ENCODE measurements at regions not wholly inside any gene's neighbourhood (a gene's known extent, or its start where the extent isn't known, plus 50 kb on each side); places are given as distances from the start of the nearest gene placed in this dataset.

DNA sequence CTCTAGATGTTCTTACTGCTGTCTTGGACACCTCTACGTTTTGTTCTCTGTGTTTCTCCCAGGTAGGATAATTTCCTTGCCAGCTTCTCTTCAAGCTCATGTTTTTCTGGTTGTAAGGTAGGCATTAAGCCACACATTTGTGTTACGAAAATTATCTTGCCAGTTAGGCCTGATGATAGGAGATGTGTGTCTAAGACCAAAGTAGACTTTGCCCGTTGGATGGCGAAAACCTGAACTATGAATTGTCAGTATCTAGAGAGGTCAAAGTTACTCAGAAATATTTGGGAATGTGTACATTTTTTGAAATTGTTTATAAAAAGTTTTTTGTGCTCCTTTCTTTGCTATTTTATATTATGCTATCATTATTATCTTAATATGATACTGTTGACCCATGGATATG is 72.8 kb downstream of the FHIP1A start:
- no peaks in the 10 kb centered on the region for H3K4me1 ChIP-seq
- DNase-seq (ENCODE audit: low spot score) = no peak
- no peaks in the 10 kb centered on the region for H3K9me3 Mint-ChIP-seq
- H3K27ac Mint-ChIP-seq = no peak overlapping the region
- no peaks in the 10 kb centered on the region for H3K27me3 ChIP-seq
- H3K36me3 Mint-ChIP-seq = no peaks in the 10 kb centered on the region
- H3K27ac ChIP-seq = no peak overlapping the region
- H3K9ac ChIP-seq = no peak overlapping the region
- H3K9me3 ChIP-seq (ENCODE audit: low read depth) = no peaks in the 10 kb centered on the region
- no peaks in the 10 kb centered on the region for H4K20me1 ChIP-seq (ENCODE audit: low read depth)
- no peak overlapping the region for H3K4me3 ChIP-seq
- no peak for TF ChIP-seq CTCF (IDR thresholded peaks at IDR 0.05)
- TF ChIP-seq EZH2phosphoT487 (IDR thresholded peaks at IDR 0.05) = no peak
- TF ChIP-seq EZH2 (IDR thresholded peaks at IDR 0.05) = no peak
- H3K27me3 Mint-ChIP-seq (ENCODE audit: insufficient read depth, low read depth) = no peaks in the 10 kb centered on the region
- H3K79me2 ChIP-seq (ENCODE audit: low read depth) = no peaks in the 10 kb centered on the region
- H3K4me3 Mint-ChIP-seq = no peak overlapping the region
- no peaks in the 10 kb centered on the region for H3F3A ChIP-seq (ENCODE audit: low read depth)
- H2AFZ ChIP-seq (replicated peaks) = no peak overlapping the region
- no peaks in the 10 kb centered on the region for H3K36me3 ChIP-seq
- H3K4me2 ChIP-seq = no peak overlapping the region
- peaks cover 5% of the 10 kb centered on the region for H3K4me1 Mint-ChIP-seq

GRCh38 chr4:151484396-151485102 is 75.6 kb downstream of the FHIP1A start:
- TF ChIP-seq CTCF (IDR thresholded peaks at IDR 0.05) (no peak), EZH2phosphoT487 (IDR thresholded peaks at IDR 0.05) (no peak), EZH2 (IDR thresholded peaks at IDR 0.05) (no peak)
- Histone ChIP-seq H3K4me3 (no peak overlapping the region), H3K4me1 (no peaks in the 10 kb centered on the region), H3K79me2 (ENCODE audit: low read depth) (no peaks in the 10 kb centered on the region), H3K4me2 (no peak overlapping the region), H3K27me3 (no peaks in the 10 kb centered on the region), H3K9ac (no peak overlapping the region), H3K9me3 (ENCODE audit: low read depth) (no peaks in the 10 kb centered on the region), H3K27ac (no peak overlapping the region), H3F3A (ENCODE audit: low read depth) (no peaks in the 10 kb centered on the region), H4K20me1 (ENCODE audit: low read depth) (no peaks in the 10 kb centered on the region), H2AFZ (replicated peaks) (no peak overlapping the region), H3K36me3 (no peaks in the 10 kb centered on the region)
- no peaks in the 10 kb centered on the region for H3K36me3 Mint-ChIP-seq
- peak; percentile 26 for DNase-seq (ENCODE audit: low spot score)
- H3K4me3 Mint-ChIP-seq = no peak overlapping the region
- no peak overlapping the region for H3K27ac Mint-ChIP-seq
- H3K4me1 Mint-ChIP-seq = peaks cover 5% of the 10 kb centered on the region
- H3K9me3 Mint-ChIP-seq = peaks cover 2% of the 10 kb centered on the region
- H3K27me3 Mint-ChIP-seq (ENCODE audit: insufficient read depth, low read depth) = no peaks in the 10 kb centered on the region

DNA sequence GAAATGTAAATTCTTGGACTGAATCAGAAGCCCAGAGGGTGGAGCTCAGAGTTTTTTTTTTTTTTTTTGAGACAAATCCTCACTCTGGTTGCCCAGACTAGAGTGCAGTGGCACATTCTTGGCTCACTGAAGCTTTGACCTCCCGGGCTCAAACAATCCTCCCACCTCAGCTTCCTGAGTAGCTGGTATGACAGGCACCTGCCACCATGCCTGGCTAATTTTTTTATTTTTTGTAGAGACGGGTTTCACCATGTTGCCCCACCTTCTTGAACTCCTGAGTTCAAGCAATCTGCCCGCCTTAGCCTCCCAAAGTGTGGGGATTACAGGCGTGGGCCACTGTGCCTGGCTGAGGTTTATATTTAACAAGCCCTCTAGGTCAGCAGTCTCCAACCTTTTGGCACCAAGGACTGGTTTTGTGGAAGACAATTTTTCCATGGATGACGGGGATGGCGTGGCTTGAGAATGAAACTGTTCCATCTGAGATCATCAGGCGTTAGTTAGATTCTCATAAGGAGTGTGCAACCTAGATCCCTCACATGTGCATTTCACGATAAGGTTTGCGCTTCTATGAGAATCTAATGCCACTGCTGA is 76.7 kb downstream of the FHIP1A start:
- H3K4me3 Mint-ChIP-seq = no peak overlapping the region
- DNase-seq (ENCODE audit: low spot score) = no peak
- H3K27me3 Mint-ChIP-seq (ENCODE audit: insufficient read depth, low read depth) = no peaks in the 10 kb centered on the region
- Histone ChIP-seq H3K36me3 (no peaks in the 10 kb centered on the region), H3F3A (ENCODE audit: low read depth) (no peaks in the 10 kb centered on the region), H3K79me2 (ENCODE audit: low read depth) (no peaks in the 10 kb centered on the region), H3K27ac (no peak overlapping the region), H3K9me3 (ENCODE audit: low read depth) (no peaks in the 10 kb centered on the region), H4K20me1 (ENCODE audit: low read depth) (no peaks in the 10 kb centered on the region), H2AFZ (replicated peaks) (no peak overlapping the region), H3K27me3 (no peaks in the 10 kb centered on the region), H3K4me3 (no peak overlapping the region), H3K4me1 (no peaks in the 10 kb centered on the region), H3K9ac (no peak overlapping the region), H3K4me2 (no peak overlapping the region)
- H3K4me1 Mint-ChIP-seq = peaks cover 5% of the 10 kb centered on the region
- H3K9me3 Mint-ChIP-seq = peaks cover 6% of the 10 kb centered on the region
- no peaks in the 10 kb centered on the region for H3K36me3 Mint-ChIP-seq
- TF ChIP-seq EZH2 (IDR thresholded peaks at IDR 0.05) (no peak), EZH2phosphoT487 (IDR thresholded peaks at IDR 0.05) (no peak), CTCF (IDR thresholded peaks at IDR 0.05) (no peak)
- no peak overlapping the region for H3K27ac Mint-ChIP-seq

Data from neural progenitor cell (in vitro differentiated cells).